GM19240 (cell line): ENCODE measurements at regions not wholly inside any gene's neighbourhood (a gene's known extent, or its start where the extent isn't known, plus 50 kb on each side); places are given as distances from the start of the nearest gene placed in this dataset.
"Not testable (repeated sequence)": the region's sequence is repeated elsewhere in the genome, so short reads cannot be mapped to it uniquely, and the experiment has no call there.

Experiments used
- DNase-seq: peaks from one replicate; pipeline ENCODE4 v3.0.0; 2011; ENCODE audit warnings: low spot score; ENCODE audit not compliant: insufficient read length

GRCh38 chr10:53356616-53357349 lies 584.2 kb upstream of the MBL2 start:
- no peak for DNase-seq

GRCh38 chr10:53342531-53342930 lies 569.9 kb upstream of the MBL2 start:
- DNase-seq = not testable (repeated sequence)

GRCh38 chr10:53338199-53338598 lies 565.6 kb upstream of the MBL2 start:
- DNase-seq = not testable (repeated sequence)

GRCh38 chr10:53335803-53336422 lies 563.3 kb upstream of the MBL2 start:
- not testable (repeated sequence) for DNase-seq

- DNase-seq = no peak
Observed at GRCh38 chr10:53331460-53331859, 558.9 kb upstream of the MBL2 start.

- not testable (repeated sequence) for DNase-seq
Observed at GRCh38 chr10:53326401-53327305, 554.1 kb upstream of the MBL2 start.

GRCh38 chr10:53325066-53325465 lies 552.5 kb upstream of the MBL2 start:
- DNase-seq = no peak

- no peak for DNase-seq
Observed at GRCh38 chr10:53315709-53316108, 543.1 kb upstream of the MBL2 start.

- no peak for DNase-seq
Observed at GRCh38 chr10:53314876-53315275, 542.3 kb upstream of the MBL2 start.

- DNase-seq = no peak
Observed at GRCh38 chr10:53298443-53298842, 525.9 kb upstream of the MBL2 start.

- DNase-seq = no peak
Observed at GRCh38 chr10:53284615-53285182, 512.1 kb upstream of the MBL2 start.

- no peak for DNase-seq
Observed at GRCh38 chr10:53276797-53277196, 504.2 kb upstream of the MBL2 start.

- DNase-seq = no peak
Observed at GRCh38 chr10:53269482-53269881, 496.9 kb upstream of the MBL2 start.

- DNase-seq = no peak
Observed at GRCh38 chr10:53260213-53260612, 487.6 kb upstream of the MBL2 start.

GRCh38 chr10:53256623-53257022 lies 484.0 kb upstream of the MBL2 start:
- no peak for DNase-seq

- no peak for DNase-seq
Observed at GRCh38 chr10:53255661-53256205, 483.1 kb upstream of the MBL2 start.

- no peak for DNase-seq
Observed at GRCh38 chr10:53253221-53253620, 480.6 kb upstream of the MBL2 start.

- no peak for DNase-seq
Observed at GRCh38 chr10:53239873-53240272, 467.3 kb upstream of the MBL2 start.

GRCh38 chr10:53236941-53237340 lies 464.4 kb upstream of the MBL2 start:
- no peak for DNase-seq

- DNase-seq = no peak
Observed at GRCh38 chr10:53233749-53234148, 461.2 kb upstream of the MBL2 start.

- DNase-seq = no peak
Observed at GRCh38 chr10:53230651-53231050, 458.1 kb upstream of the MBL2 start.
